CD4-positive, CD25-positive, alpha-beta regulatory T cell (primary cell): ENCODE measurements at regions not wholly inside any gene's neighbourhood (a gene's known extent, or its start where the extent isn't known, plus 50 kb on each side); places are given as distances from the start of the nearest gene placed in this dataset.

Source experiments
- ATAC-seq, 2 donors: fragments of 150-1000 bp; cut with Tn5 transposase; one replicate each; pipeline ENCODE4 v1.10.0; 2021; ENCODE audit warnings: low read depth in 2 of 2, moderate number of reproducible peaks in 2 of 2, moderate library complexity in 1 of 2
- DNase-seq, 3 donors: peaks; one replicate each; pipeline versions ENCODE4 v3.0.0 to v3.0.0-alpha.2; 2012 to 2022; ENCODE audit warnings: mixed read lengths in 1 of 3
- H3K27ac ChIP-seq: one replicate; pipeline ENCODE4 v1.7.0; 2013; ENCODE audit warnings: mild to moderate bottlenecking, low read length; ENCODE audit not compliant: insufficient read depth, poor library complexity, severe bottlenecking
- H3K27me3 ChIP-seq: one replicate; pipeline ENCODE4 v1.7.0; 2013; ENCODE audit warnings: low read length; ENCODE audit not compliant: control insufficient read depth, insufficient read depth
- H3K36me3 ChIP-seq: one replicate; pipeline ENCODE4 v1.7.0; 2013; ENCODE audit warnings: mild to moderate bottlenecking, low read length, moderate library complexity; ENCODE audit not compliant: control insufficient read depth, insufficient read depth
- H3K4me1 ChIP-seq: 2 replicates; pipeline ENCODE4 v1.7.0; 2013; ENCODE audit warnings: mild to moderate bottlenecking, low read length; ENCODE audit not compliant: insufficient read depth, control insufficient read depth, poor library complexity, severe bottlenecking
- H3K4me3 ChIP-seq: one replicate; pipeline ENCODE4 v1.7.0; 2013; ENCODE audit warnings: low read depth, mild to moderate bottlenecking, low read length, moderate library complexity
- H3K9me3 ChIP-seq, 2 experiments: 1 replicate in 1 of 2; 2 replicates in 1 of 2; pipeline ENCODE4 v1.7.0; 2013; ENCODE audit warnings: low read length in 2 of 2, mild to moderate bottlenecking in 1 of 2, moderate library complexity in 1 of 2; ENCODE audit not compliant: control insufficient read depth in 2 of 2
- H3K27ac Mint-ChIP-seq, 3 donors: one replicate each; pipeline ENCODE4 v1.8.0; 2020 to 2022; ENCODE audit warnings: mild to moderate bottlenecking in 3 of 3, mixed read lengths in 3 of 3, moderate library complexity in 2 of 3
- H3K27me3 Mint-ChIP-seq: one replicate; pipeline ENCODE4 v1.8.0; 2022; ENCODE audit warnings: mild to moderate bottlenecking, mixed read lengths
- H3K36me3 Mint-ChIP-seq: one replicate; pipeline ENCODE4 v1.8.0; 2020; ENCODE audit warnings: mixed read lengths
- H3K4me1 Mint-ChIP-seq, 4 donors: one replicate each; pipeline ENCODE4 v1.8.0; 2020 to 2022; ENCODE audit warnings: mixed read lengths in 4 of 4, mild to moderate bottlenecking in 1 of 4
- H3K4me3 Mint-ChIP-seq, 4 donors: one replicate each; pipeline ENCODE4 v1.8.0; 2020 to 2022; ENCODE audit warnings: mild to moderate bottlenecking in 4 of 4, mixed read lengths in 4 of 4, moderate library complexity in 3 of 4
- H3K9me3 Mint-ChIP-seq, 7 donors: one replicate each; pipeline ENCODE4 v1.8.0; 2020 to 2022; ENCODE audit warnings: mixed read lengths in 7 of 7, mild to moderate bottlenecking in 3 of 7, moderate library complexity in 2 of 7

DNA sequence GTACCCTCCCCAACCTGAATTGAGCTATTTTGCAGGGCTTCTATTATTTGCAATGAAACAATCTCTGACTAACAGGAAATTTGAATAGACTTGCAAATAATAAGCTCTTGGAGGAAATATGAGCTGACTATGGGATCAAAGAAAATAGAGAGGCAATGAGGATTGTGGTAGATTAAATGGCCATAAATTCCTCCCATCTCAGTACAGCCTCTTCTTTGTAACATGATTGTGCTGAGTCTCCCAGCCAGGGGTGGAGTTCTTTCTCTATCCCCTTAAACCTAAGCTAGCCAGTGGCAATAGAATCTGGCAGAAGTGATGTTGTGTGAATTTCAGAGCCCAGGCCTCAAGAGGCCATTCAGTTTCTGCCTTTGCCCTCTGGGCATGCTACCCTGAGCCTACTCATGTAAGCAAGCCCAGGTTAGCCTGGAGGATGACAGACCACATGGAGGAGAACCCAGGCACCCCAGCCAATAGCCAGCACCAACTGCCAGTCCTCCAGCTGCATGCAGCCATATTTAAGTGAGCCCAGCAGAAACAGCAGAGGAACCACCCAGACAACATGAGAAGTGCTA, 86.8 kb upstream of the TP53I11 start:
- H3K4me1 ChIP-seq, result no peaks in the 10 kb centered on the region
- Mint-ChIP-seq H3K27ac (no peak overlapping the region), H3K36me3 (no peaks in the 10 kb centered on the region), H3K9me3 (peaks cover 0 to 10% (median 1%) of the 10 kb centered on the region in 7 donors), H3K4me3 (no peak overlapping the region), H3K27me3 (peaks cover 15% of the 10 kb centered on the region), H3K4me1 (peaks cover 0 to 2% (median 0%) of the 10 kb centered on the region in 4 donors)
- H3K27ac ChIP-seq, result no peak overlapping the region
- H3K27me3 ChIP-seq, result no peaks in the 10 kb centered on the region
- H3K4me3 ChIP-seq, result no peak overlapping the region
- DNase-seq (no peak), ATAC-seq (no peak)
- no peaks in the 10 kb centered on the region for H3K9me3 ChIP-seq
- no peaks in the 10 kb centered on the region for H3K36me3 ChIP-seq

DNA sequence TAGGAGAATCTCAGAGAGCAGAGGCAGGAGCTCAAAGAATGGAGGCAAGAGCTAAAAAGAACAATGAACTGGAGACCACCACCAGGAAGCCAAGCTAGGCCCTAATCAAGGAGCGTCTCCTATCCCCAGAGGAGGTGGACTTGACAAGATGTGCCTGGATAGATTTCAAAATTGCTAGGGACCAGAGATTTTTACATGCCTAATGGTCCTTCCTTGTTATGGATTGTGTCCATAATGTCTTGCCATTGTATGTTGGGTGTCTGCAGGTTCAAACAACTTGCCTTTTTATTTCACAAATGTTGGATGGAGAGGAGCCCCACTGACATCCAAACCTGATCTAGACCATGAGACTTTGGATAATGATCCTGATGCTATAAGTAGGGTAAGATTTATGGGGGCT, 88.2 kb upstream of the TP53I11 start:
- ATAC-seq, result no peak
- H3K36me3 Mint-ChIP-seq, result no peaks in the 10 kb centered on the region
- Histone ChIP-seq H3K27me3 (no peaks in the 10 kb centered on the region), H3K36me3 (no peaks in the 10 kb centered on the region), H3K4me1 (no peaks in the 10 kb centered on the region), H3K27ac (no peak overlapping the region), H3K4me3 (no peak overlapping the region), H3K9me3 (no peaks in the 10 kb centered on the region)
- no peak overlapping the region for H3K4me3 Mint-ChIP-seq
- no peak for DNase-seq
- H3K9me3 Mint-ChIP-seq, result peaks cover 0 to 10% (median 0%) of the 10 kb centered on the region in 7 donors
- H3K4me1 Mint-ChIP-seq, result peaks cover 0 to 2% (median 0%) of the 10 kb centered on the region in 4 donors
- peaks cover 15% of the 10 kb centered on the region for H3K27me3 Mint-ChIP-seq
- H3K27ac Mint-ChIP-seq, result no peak overlapping the region

DNA sequence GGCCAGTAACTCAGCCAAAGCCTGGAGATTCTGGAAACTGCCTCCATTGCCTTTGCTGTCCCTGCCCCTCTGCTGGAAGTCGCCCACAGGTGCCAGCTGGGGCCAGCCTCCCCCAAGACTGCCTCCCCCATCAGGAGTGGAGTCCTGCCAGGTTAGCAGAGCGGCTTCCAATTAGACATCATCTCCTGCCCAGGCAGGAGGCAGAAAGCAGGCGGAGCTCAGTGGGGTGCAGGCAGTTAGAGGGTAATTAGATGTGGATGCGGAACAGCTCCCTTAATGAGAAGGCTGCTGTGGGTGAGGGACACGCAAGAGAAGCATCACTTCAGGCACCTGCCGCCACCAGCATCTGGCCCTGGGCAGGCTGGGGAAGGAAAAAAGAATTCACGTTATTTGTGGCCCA, 90.9 kb upstream of the TP53I11 start:
- no peaks in the 10 kb centered on the region for H3K9me3 ChIP-seq
- no peak overlapping the region for H3K27ac ChIP-seq
- Mint-ChIP-seq H3K27ac (no peak overlapping the region), H3K27me3 (peaks cover 17% of the 10 kb centered on the region), H3K4me3 (no peak overlapping the region), H3K36me3 (no peaks in the 10 kb centered on the region), H3K4me1 (peaks cover 0 to 3% (median under 1%) of the 10 kb centered on the region in 4 donors), H3K9me3 (peaks cover 0 to 10% (median 0%) of the 10 kb centered on the region in 7 donors)
- H3K27me3 ChIP-seq, result no peaks in the 10 kb centered on the region
- DNase-seq (no peak), ATAC-seq (no peak)
- no peak overlapping the region for H3K4me3 ChIP-seq
- no peaks in the 10 kb centered on the region for H3K4me1 ChIP-seq
- no peaks in the 10 kb centered on the region for H3K36me3 ChIP-seq

DNA sequence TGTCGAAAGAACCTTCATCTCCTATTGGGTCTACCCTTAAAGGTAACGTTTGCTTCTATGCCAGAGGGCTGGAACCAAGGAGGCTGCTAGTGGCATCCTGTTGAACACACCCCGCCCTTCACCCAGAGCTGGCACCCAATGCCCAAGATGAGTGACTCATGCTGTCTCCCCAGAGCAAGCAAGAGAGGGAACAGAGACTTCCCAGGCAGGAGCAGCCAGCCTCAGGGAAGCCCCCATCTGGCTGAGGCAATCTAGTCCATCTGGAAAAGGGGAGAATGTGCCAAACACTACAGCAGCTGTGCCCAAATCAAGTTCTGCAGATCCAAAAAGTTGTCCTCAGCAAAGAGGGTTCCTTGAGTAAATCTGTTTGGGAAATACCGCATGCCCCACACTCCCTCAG, 91.9 kb upstream of the TP53I11 start:
- H3K36me3 Mint-ChIP-seq, result no peaks in the 10 kb centered on the region
- H3K9me3 Mint-ChIP-seq, result peaks cover 0 to 10% (median 0%) of the 10 kb centered on the region in 7 donors
- Histone ChIP-seq H3K9me3 (no peaks in the 10 kb centered on the region), H3K27me3 (no peaks in the 10 kb centered on the region), H3K4me3 (no peak overlapping the region), H3K4me1 (no peaks in the 10 kb centered on the region), H3K27ac (no peak overlapping the region), H3K36me3 (no peaks in the 10 kb centered on the region)
- no peak for ATAC-seq
- no peak for DNase-seq
- H3K27me3 Mint-ChIP-seq, result peaks cover 17% of the 10 kb centered on the region
- H3K4me1 Mint-ChIP-seq, result peaks cover 0 to 3% (median 0%) of the 10 kb centered on the region in 4 donors
- H3K4me3 Mint-ChIP-seq, result no peak overlapping the region
- no peak overlapping the region for H3K27ac Mint-ChIP-seq

DNA sequence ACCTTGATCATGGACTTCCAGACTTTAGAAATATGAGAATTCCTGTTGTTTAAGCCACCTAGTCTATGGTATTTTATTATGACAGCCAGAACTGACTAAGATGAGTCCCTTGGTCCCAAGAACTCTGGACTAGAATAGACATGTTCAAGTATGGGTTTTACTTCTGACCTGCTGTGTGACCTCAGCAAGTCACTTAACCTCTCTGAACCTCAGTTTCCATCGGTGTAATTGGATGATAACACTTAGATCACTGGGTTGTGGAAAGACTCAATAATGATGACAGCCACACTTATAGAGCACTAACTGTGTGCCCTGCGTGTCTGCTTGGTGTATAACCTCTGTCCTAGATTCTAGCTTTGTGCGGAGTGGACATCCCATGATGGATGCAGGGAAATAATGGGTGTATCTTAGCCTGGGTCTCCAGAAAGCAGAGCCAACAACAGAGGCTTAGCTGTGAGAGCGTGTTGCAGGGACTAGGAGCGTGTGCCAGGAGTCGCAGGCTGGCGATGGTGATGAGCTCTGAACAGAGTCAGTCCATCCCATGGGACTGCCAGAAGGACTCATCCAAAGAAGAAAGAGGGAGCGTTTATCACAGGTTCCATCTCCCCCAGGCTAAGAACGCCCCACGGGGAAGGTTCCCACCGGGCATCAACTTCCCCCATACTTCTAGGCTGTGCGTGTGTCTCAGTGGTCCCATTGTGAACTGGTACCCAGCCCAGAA, 93.2 kb upstream of the TP53I11 start:
- Mint-ChIP-seq H3K27me3 (peaks cover 11% of the 10 kb centered on the region), H3K27ac (no peak overlapping the region), H3K4me1 (peaks cover 0 to 3% (median 0%) of the 10 kb centered on the region in 4 donors), H3K36me3 (no peaks in the 10 kb centered on the region), H3K9me3 (peaks cover 0 to 6% (median 2%) of the 10 kb centered on the region in 7 donors), H3K4me3 (no peak overlapping the region)
- ATAC-seq, result no peak
- Histone ChIP-seq H3K27ac (no peak overlapping the region), H3K36me3 (no peaks in the 10 kb centered on the region), H3K4me3 (no peak overlapping the region), H3K9me3 (no peaks in the 10 kb centered on the region), H3K4me1 (no peaks in the 10 kb centered on the region), H3K27me3 (no peaks in the 10 kb centered on the region)
- DNase-seq, result no peak

DNA sequence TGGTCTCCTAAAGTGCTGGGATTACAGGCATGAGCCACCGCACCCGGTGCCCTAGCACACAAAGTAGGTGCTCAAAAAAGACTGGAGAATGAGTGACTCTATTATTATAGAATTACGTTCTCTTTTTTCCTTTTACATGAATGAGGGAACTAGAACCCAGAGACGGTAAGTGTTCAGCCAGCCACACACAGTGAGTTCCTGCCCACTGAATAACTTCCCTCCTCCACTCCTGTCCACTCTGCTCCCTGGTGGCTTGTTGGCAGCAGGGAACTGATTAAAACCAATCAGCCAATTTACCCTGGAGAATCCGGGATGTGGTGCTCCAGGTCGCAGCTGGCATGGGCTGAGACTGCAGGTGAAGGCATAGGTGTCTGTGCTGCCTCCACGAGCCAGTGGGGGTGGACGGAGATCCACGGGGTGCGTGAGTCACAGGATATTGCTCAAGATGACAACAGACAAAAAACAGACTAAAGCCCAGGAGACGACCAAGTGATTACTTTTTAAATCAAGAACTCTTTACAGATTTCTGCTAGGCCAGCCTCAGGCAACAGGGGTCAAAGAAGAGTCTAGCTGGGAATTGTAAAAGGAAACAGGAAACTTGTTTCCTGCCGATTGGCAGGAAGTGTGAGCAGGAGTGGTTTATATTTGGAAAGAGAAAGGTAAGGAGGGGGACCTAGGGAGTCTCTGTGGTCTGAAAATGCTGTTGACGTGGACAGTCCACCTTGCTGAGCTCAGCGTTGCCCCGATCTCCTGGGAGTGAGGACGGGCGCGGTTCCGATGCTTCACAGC, 95.2 kb upstream of the TP53I11 start:
- Histone ChIP-seq H3K27me3 (no peaks in the 10 kb centered on the region), H3K4me1 (no peaks in the 10 kb centered on the region), H3K4me3 (no peak overlapping the region), H3K27ac (no peak overlapping the region), H3K36me3 (no peaks in the 10 kb centered on the region), H3K9me3 (no peaks in the 10 kb centered on the region)
- H3K9me3 Mint-ChIP-seq, result peaks cover 0 to 2% (median 0%) of the 10 kb centered on the region in 7 donors
- no peak overlapping the region for H3K4me3 Mint-ChIP-seq
- ATAC-seq, result peak; percentile 28 to 43
- H3K36me3 Mint-ChIP-seq, result no peaks in the 10 kb centered on the region
- H3K27ac Mint-ChIP-seq, result peak overlapping the region in 2 of 3 donors; percentile 74 to 85
- peaks cover 6% of the 10 kb centered on the region for H3K27me3 Mint-ChIP-seq
- H3K4me1 Mint-ChIP-seq, result peaks cover 0 to 3% (median 0%) of the 10 kb centered on the region in 4 donors
- DNase-seq, result peak in 1 of 3 donors; percentile 5

DNA sequence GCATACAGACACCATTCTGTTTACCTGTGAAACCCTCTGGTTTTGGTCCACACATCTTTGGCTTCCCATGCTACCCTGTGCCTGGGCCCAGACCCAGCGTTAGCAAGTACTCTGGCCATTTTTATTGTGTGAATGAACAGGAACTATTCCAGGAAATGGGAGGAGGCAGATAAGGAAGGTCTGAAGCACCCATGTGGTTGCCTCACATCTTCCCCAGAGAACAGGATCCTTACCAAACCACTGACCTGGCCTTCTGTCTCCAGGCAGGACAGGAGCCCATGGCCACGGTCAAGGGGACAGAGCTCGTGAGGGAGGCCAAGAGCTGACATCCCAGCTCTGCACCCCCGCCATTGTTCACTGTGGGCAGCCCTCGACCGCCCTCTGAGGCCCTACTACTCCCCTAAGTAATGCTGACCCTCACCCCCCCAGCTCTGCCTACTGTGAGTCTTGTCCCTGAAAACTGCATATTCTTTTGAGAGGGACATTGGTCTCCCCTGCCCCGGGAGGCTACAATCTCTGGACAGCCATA, 97.7 kb upstream of the TP53I11 start:
- ATAC-seq, result no peak
- Mint-ChIP-seq H3K27ac (no peak overlapping the region), H3K4me3 (no peak overlapping the region)

More for the DNA sequence above, 97.7 kb upstream of the TP53I11 start:
- Histone ChIP-seq H3K4me3 (no peak overlapping the region), H3K36me3 (no peaks in the 10 kb centered on the region), H3K9me3 (no peaks in the 10 kb centered on the region), H3K27me3 (no peaks in the 10 kb centered on the region), H3K27ac (no peak overlapping the region), H3K4me1 (no peaks in the 10 kb centered on the region)
- Mint-ChIP-seq H3K9me3 (peaks cover 0 to 2% (median 0%) of the 10 kb centered on the region in 7 donors), H3K36me3 (no peaks in the 10 kb centered on the region), H3K27me3 (peaks cover 6% of the 10 kb centered on the region), H3K4me1 (peaks cover 0 to 3% (median 0%) of the 10 kb centered on the region in 4 donors)
- DNase-seq, result no peak
